ENCODE measurements at regions not wholly inside any gene's neighbourhood (a gene's known extent, or its start where the extent isn't known, plus 50 kb on each side); places are given as distances from the start of the nearest gene placed in this dataset.

DNA sequence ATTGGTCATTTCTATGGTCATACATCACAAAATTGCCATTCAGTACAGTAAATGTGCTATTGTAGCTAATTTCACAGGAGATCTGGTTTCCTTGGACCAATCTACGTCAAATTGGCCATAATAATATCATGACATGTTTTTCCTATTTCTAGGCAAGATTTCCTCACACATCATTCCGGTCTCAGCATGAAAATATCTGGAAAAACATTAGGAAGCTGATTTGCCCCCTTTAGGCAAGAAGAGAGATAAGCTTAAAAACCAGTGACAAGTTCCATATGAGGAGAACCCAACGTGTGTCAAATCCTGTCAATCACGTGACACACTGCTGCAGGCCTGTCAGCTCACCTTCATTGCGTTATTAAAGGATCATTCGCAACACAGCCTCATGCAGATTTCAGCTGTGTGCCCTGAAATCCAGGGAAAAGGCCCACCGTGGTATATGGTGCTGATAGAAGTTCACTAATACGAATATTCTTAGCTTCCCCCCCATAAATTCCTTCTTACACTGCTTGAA lies 153.3 kb downstream of the ST8SIA4 start:
- TF ChIP-seq, protein P1, sequence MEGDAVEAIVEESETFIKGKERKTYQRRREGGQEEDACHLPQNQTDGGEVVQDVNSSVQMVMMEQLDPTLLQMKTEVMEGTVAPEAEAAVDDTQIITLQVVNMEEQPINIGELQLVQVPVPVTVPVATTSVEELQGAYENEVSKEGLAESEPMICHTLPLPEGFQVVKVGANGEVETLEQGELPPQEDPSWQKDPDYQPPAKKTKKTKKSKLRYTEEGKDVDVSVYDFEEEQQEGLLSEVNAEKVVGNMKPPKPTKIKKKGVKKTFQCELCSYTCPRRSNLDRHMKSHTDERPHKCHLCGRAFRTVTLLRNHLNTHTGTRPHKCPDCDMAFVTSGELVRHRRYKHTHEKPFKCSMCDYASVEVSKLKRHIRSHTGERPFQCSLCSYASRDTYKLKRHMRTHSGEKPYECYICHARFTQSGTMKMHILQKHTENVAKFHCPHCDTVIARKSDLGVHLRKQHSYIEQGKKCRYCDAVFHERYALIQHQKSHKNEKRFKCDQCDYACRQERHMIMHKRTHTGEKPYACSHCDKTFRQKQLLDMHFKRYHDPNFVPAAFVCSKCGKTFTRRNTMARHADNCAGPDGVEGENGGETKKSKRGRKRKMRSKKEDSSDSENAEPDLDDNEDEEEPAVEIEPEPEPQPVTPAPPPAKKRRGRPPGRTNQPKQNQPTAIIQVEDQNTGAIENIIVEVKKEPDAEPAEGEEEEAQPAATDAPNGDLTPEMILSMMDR (IDR thresholded peaks at IDR 0.05 in 8 of 11, conservative IDR thresholded peaks at IDR 0.05 in 3 of 11), result no peak
- TF ChIP-seq POLR2A (IDR thresholded peaks at IDR 0.05) (no peak), POLR2AphosphoS5 (IDR thresholded peaks at IDR 0.05) (no peak)
